ENCODE measurements at regions not wholly inside any gene's neighbourhood (a gene's known extent, or its start where the extent isn't known, plus 50 kb on each side); places are given as distances from the start of the nearest gene placed in this dataset.

DNA sequence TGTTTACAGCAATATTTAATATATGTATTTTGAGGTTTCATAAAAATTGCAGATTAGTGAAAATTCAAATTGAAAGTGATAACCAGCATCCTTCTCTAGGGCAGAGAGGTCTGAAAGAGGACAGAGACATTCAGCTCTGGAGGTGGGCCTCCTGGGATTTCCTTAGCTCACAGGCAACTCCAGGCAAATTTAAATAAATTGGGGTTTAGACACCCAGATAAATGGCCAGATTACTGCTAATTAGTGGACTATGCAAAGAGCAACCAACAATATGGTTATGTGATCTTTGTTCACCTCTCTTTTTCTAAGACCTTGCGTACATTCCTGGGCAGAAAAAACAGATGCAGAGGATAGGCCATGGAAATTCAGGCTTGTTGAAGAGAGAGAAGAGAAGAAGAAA is 1282.8 kb upstream of the ACVR2A start:
- Histone ChIP-seq H3K27ac (ENCODE audit: low read length in 2 of 2) (no peak overlapping the region), H4K20me1 (ENCODE audit: control insufficient read depth, insufficient read depth, low read length, poor library complexity, severe bottlenecking) (no peaks in the 10 kb centered on the region), H3K4me2 (replicated peaks; ENCODE audit: low read depth, low read length, poor library complexity, severe bottlenecking) (no peak overlapping the region), H3K79me2 (ENCODE audit: control insufficient read depth, insufficient read depth, low read length) (no peaks in the 10 kb centered on the region), H3K9me3 (ENCODE audit: control extremely low read depth in 1 of 3, control insufficient read depth in 2 of 3, insufficient read depth in 1 of 3, low read length in 2 of 3) (no peaks in the 10 kb centered on the region), H3K9ac (ENCODE audit: low read length) (no peak overlapping the region), H2AFZ (ENCODE audit: insufficient read depth, low read depth, low read length, poor library complexity, severe bottlenecking) (no peak overlapping the region), H3K4me3 (ENCODE audit: control extremely low read depth in 1 of 5, extremely low read depth in 1 of 5, insufficient read depth in 1 of 5, low read depth in 2 of 5, low read length in 4 of 5) (no peak overlapping the region), H3K36me3 (replicated peaks in 1 of 2; ENCODE audit: control extremely low read depth in 1 of 2, control insufficient read depth in 1 of 2, extremely low read depth in 1 of 2, insufficient read depth in 2 of 2, low read length in 1 of 2) (no peaks in the 10 kb centered on the region), H3K4me1 (ENCODE audit: control insufficient read depth in 2 of 2, insufficient read depth in 2 of 2, low read length in 2 of 2) (no peaks in the 10 kb centered on the region), H3K27me3 (replicated peaks in 1 of 4; ENCODE audit: control extremely low read depth in 1 of 4, control insufficient read depth in 3 of 4, insufficient read depth in 4 of 4, low read length in 3 of 4) (no peaks in the 10 kb centered on the region)
- H3K9me3 Mint-ChIP-seq (ENCODE audit: insufficient read depth), result no peaks in the 10 kb centered on the region
- H3K4me1 Mint-ChIP-seq, result no peaks in the 10 kb centered on the region
- ATAC-seq (ENCODE audit: low read depth) (no peak), DNase-seq (no peak)
- intact Hi-C loops (cut with micrococcal nuclease), result no loop called here
- TF ChIP-seq EZH2 (IDR thresholded peaks at IDR 0.05; ENCODE audit: borderline replicate concordance, insufficient read depth, low read depth, low read length, poor library complexity, severe bottlenecking), result no peak
- TF ChIP-seq, protein P1, sequence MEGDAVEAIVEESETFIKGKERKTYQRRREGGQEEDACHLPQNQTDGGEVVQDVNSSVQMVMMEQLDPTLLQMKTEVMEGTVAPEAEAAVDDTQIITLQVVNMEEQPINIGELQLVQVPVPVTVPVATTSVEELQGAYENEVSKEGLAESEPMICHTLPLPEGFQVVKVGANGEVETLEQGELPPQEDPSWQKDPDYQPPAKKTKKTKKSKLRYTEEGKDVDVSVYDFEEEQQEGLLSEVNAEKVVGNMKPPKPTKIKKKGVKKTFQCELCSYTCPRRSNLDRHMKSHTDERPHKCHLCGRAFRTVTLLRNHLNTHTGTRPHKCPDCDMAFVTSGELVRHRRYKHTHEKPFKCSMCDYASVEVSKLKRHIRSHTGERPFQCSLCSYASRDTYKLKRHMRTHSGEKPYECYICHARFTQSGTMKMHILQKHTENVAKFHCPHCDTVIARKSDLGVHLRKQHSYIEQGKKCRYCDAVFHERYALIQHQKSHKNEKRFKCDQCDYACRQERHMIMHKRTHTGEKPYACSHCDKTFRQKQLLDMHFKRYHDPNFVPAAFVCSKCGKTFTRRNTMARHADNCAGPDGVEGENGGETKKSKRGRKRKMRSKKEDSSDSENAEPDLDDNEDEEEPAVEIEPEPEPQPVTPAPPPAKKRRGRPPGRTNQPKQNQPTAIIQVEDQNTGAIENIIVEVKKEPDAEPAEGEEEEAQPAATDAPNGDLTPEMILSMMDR (IDR thresholded peaks at IDR 0.05), result no peak
- POLR2A ChIA-PET, result no interaction called here
- H3K27me3 Mint-ChIP-seq, result no peaks in the 10 kb centered on the region
- no CpG with 5 or more reads among the region's 1 CpG for WGBS (ENCODE audit: insufficient coverage)
- no peak overlapping the region for H3K27ac Mint-ChIP-seq
- H3K4me3 Mint-ChIP-seq, result no peak overlapping the region
- CTCF ChIA-PET, result no interaction called here

DNA sequence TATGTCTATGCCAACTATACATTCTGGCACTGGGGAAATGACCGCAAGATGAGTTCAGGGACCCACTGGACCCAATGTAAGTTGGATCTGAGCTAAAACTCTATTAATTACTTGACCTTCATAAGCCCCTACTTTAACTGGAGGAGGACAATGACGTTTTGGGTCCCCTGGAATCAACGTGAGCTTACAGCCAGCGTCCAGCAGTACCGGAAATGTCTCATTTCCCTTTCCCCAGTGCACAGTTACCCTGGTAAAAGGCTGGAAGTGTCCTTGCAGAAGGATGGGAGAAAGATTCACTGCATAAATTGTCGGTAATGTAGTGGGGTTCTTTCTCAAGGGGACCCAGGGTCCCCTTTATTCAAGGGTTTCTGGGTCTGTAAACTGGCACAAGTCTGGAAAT is 1297.6 kb upstream of the ACVR2A start:
- Mint-ChIP-seq H3K27ac (no peak overlapping the region), H3K9me3 (ENCODE audit: insufficient read depth) (no peaks in the 10 kb centered on the region), H3K4me3 (no peak overlapping the region), H3K27me3 (no peaks in the 10 kb centered on the region), H3K4me1 (no peaks in the 10 kb centered on the region)
- CTCF ChIA-PET, result no interaction called here
- no peaks in the 10 kb centered on the region for H3K79me2 ChIP-seq (ENCODE audit: control insufficient read depth, insufficient read depth, low read length)
- no peak overlapping the region for H3K4me2 ChIP-seq (replicated peaks; ENCODE audit: low read depth, low read length, poor library complexity, severe bottlenecking)
- no peak for DNase-seq
- H2AFZ ChIP-seq (ENCODE audit: insufficient read depth, low read depth, low read length, poor library complexity, severe bottlenecking), result no peak overlapping the region
- WGBS (ENCODE audit: insufficient coverage), result 75% methylated on average over 2 of the region's 6 CpGs
- H3K9ac ChIP-seq (ENCODE audit: low read length), result no peak overlapping the region
- no peaks in the 10 kb centered on the region for H3K9me3 ChIP-seq (ENCODE audit: control extremely low read depth in 1 of 3, control insufficient read depth in 2 of 3, insufficient read depth in 1 of 3, low read length in 2 of 3)
- H3K4me3 ChIP-seq (ENCODE audit: control extremely low read depth in 1 of 5, extremely low read depth in 1 of 5, insufficient read depth in 1 of 5, low read depth in 2 of 5, low read length in 4 of 5), result no peak overlapping the region
- POLR2A ChIA-PET, result no interaction called here
- intact Hi-C loops (cut with micrococcal nuclease), result no loop called here
- H4K20me1 ChIP-seq (ENCODE audit: control insufficient read depth, insufficient read depth, low read length, poor library complexity, severe bottlenecking), result no peaks in the 10 kb centered on the region
- no peaks in the 10 kb centered on the region for H3K36me3 ChIP-seq (replicated peaks in 1 of 2; ENCODE audit: control extremely low read depth in 1 of 2, control insufficient read depth in 1 of 2, extremely low read depth in 1 of 2, insufficient read depth in 2 of 2, low read length in 1 of 2)
- no peaks in the 10 kb centered on the region for H3K4me1 ChIP-seq (ENCODE audit: control insufficient read depth in 2 of 2, insufficient read depth in 2 of 2, low read length in 2 of 2)
- ATAC-seq (ENCODE audit: low read depth), result no peak
- TF ChIP-seq, protein P1 (IDR thresholded peaks at IDR 0.05), result no peak
- TF ChIP-seq EZH2 (IDR thresholded peaks at IDR 0.05; ENCODE audit: borderline replicate concordance, insufficient read depth, low read depth, low read length, poor library complexity, severe bottlenecking), result no peak
- no peak overlapping the region for H3K27ac ChIP-seq (ENCODE audit: low read length in 2 of 2)
- H3K27me3 ChIP-seq (replicated peaks in 1 of 4; ENCODE audit: control extremely low read depth in 1 of 4, control insufficient read depth in 3 of 4, insufficient read depth in 4 of 4, low read length in 3 of 4), result no peaks in the 10 kb centered on the region
